Activated CD4-positive, alpha-beta T cell treated with anti-CD3 and anti-CD28 coated beads, Interleukin-2, amount 50 U/mL, for 1 hour (primary cell): ENCODE measurements at regions not wholly inside any gene's neighbourhood (a gene's known extent, or its start where the extent isn't known, plus 50 kb on each side); places are given as distances from the start of the nearest gene placed in this dataset.

Source experiments
- DNase-seq: peaks from one replicate; pipeline ENCODE4 v3.0.0-alpha.2; 2020

GRCh38 chr2:239905884-239906654 lies 119.1 kb downstream of the NDUFA10 start:
- no peak for DNase-seq

GRCh38 chr2:239905306-239905705 lies 119.8 kb downstream of the NDUFA10 start:
- DNase-seq = no peak

GRCh38 chr2:239904496-239904895 lies 120.6 kb downstream of the NDUFA10 start:
- no peak for DNase-seq

GRCh38 chr2:239903803-239904202 lies 121.3 kb downstream of the NDUFA10 start:
- DNase-seq = no peak

- DNase-seq = no peak
Measured at GRCh38 chr2:239903210-239903609, 121.9 kb downstream of the NDUFA10 start.

- no peak for DNase-seq
Measured at GRCh38 chr2:239902749-239903201, 122.4 kb downstream of the NDUFA10 start.

GRCh38 chr2:239898292-239898925 lies 126.7 kb downstream of the NDUFA10 start:
- no peak for DNase-seq

GRCh38 chr2:239897596-239898235 lies 127.4 kb downstream of the NDUFA10 start:
- no peak for DNase-seq

GRCh38 chr2:239896075-239896474 lies 129.1 kb downstream of the NDUFA10 start:
- no peak for DNase-seq

- no peak for DNase-seq
Measured at GRCh38 chr2:239895669-239896068, 129.5 kb downstream of the NDUFA10 start.

GRCh38 chr2:239895116-239895515 lies 130.0 kb downstream of the NDUFA10 start:
- DNase-seq = no peak

- no peak for DNase-seq
Measured at GRCh38 chr2:239894276-239894675, 130.9 kb downstream of the NDUFA10 start.

- no peak for DNase-seq
Measured at GRCh38 chr2:239893236-239893515, 132.0 kb downstream of the NDUFA10 start.

GRCh38 chr2:239892441-239893235 lies 132.5 kb downstream of the NDUFA10 start:
- no peak for DNase-seq

GRCh38 chr2:239891698-239892097 lies 133.4 kb downstream of the NDUFA10 start:
- DNase-seq = no peak

- DNase-seq = no peak
Measured at GRCh38 chr2:239890206-239890746, 134.9 kb downstream of the NDUFA10 start.

GRCh38 chr2:239889641-239890121 lies 135.5 kb downstream of the NDUFA10 start:
- no peak for DNase-seq

GRCh38 chr2:239887604-239888003 lies 137.5 kb downstream of the NDUFA10 start:
- DNase-seq = no peak

GRCh38 chr2:239886781-239887180 lies 138.4 kb downstream of the NDUFA10 start:
- DNase-seq = no peak

- no peak for DNase-seq
Measured at GRCh38 chr2:239884875-239885274, 140.3 kb downstream of the NDUFA10 start.

GRCh38 chr2:239884051-239884405 lies 141.1 kb downstream of the NDUFA10 start:
- no peak for DNase-seq

- no peak for DNase-seq
Measured at GRCh38 chr2:239883326-239884050, 141.7 kb downstream of the NDUFA10 start.
